A204.1 (cell line): ENCODE measurements at regions not wholly inside any gene's neighbourhood (a gene's known extent, or its start where the extent isn't known, plus 50 kb on each side); places are given as distances from the start of the nearest gene placed in this dataset.

Source experiments
- FAIRE-seq: peaks from 2 replicates; lab custom pipeline; 2012; peaks lifted over from hg19 to GRCh38; lab: Jason Lieb, UNC

- no peak for FAIRE-seq
These were observed 99.8 kb upstream of the KCNH7 start for GRCh38 chr2:162938387-162938786.

- no peak for FAIRE-seq
These were observed 95.6 kb upstream of the KCNH7 start for GRCh38 chr2:162934191-162934590.

- FAIRE-seq: no peak
These were observed 93.8 kb upstream of the KCNH7 start for GRCh38 chr2:162932416-162932815.

- FAIRE-seq: no peak
These were observed 91.0 kb upstream of the KCNH7 start for GRCh38 chr2:162929571-162929970.

- no peak for FAIRE-seq
These were observed 89.8 kb upstream of the KCNH7 start for GRCh38 chr2:162928356-162928755.

GRCh38 chr2:162926907-162927306 lies 88.3 kb upstream of the KCNH7 start:
- no peak for FAIRE-seq

- FAIRE-seq: no peak
These were observed 87.9 kb upstream of the KCNH7 start for GRCh38 chr2:162926501-162926900.

GRCh38 chr2:162925595-162925994 lies 87.0 kb upstream of the KCNH7 start:
- FAIRE-seq: no peak

GRCh38 chr2:162919111-162919510 lies 80.5 kb upstream of the KCNH7 start:
- FAIRE-seq: no peak

GRCh38 chr2:162917626-162918025 lies 79.1 kb upstream of the KCNH7 start:
- FAIRE-seq: no peak

GRCh38 chr2:162916286-162916801 lies 77.8 kb upstream of the KCNH7 start:
- FAIRE-seq: no peak

GRCh38 chr2:162915858-162916257 lies 77.3 kb upstream of the KCNH7 start:
- FAIRE-seq: no peak

- FAIRE-seq: no peak
These were observed 75.6 kb upstream of the KCNH7 start for GRCh38 chr2:162914161-162914560.

- FAIRE-seq: no peak
These were observed 74.2 kb upstream of the KCNH7 start for GRCh38 chr2:162912787-162913186.

GRCh38 chr2:162908567-162908966 lies 70.0 kb upstream of the KCNH7 start:
- no peak for FAIRE-seq

GRCh38 chr2:162890690-162891311 lies 52.2 kb upstream of the KCNH7 start:
- FAIRE-seq: peak; percentile 93

GRCh38 chr2:162888652-162889051 lies 50.1 kb upstream of the KCNH7 start:
- no peak for FAIRE-seq
